ENCODE measurements at regions not wholly inside any gene's neighbourhood (a gene's known extent, or its start where the extent isn't known, plus 50 kb on each side); places are given as distances from the start of the nearest gene placed in this dataset. TPM values are rescaled to one million over a fixed set of nuclear protein-coding genes. Genes with fewer than 3 reads are reported as not detected.

- no peaks in the 10 kb centered on the region for H3K79me2 ChIP-seq (replicated peaks; ENCODE audit: insufficient read depth)
- H3F3A ChIP-seq (replicated peaks; ENCODE audit: low read depth), result no peaks in the 10 kb centered on the region
- no peaks in the 10 kb centered on the region for H3K4me1 ChIP-seq (ENCODE audit: insufficient read depth)
- H3K36me3 Mint-ChIP-seq (ENCODE audit: low read depth), result no peaks in the 10 kb centered on the region
- H3K27me3 Mint-ChIP-seq (ENCODE audit: insufficient read depth, low read depth, poor library complexity), result no peaks in the 10 kb centered on the region
- H3K27me3 ChIP-seq (ENCODE audit: insufficient read depth), result no peaks in the 10 kb centered on the region
- H3K9me3 Mint-ChIP-seq, result peaks cover 7% of the 10 kb centered on the region; the same call in 1 of the 3 replicates
- no peak overlapping the region for H3K27ac ChIP-seq (ENCODE audit: low read depth)
- DNase-seq (ENCODE audit: low spot score), result no peak
- H3K4me3 ChIP-seq, result no peak overlapping the region
- no peak for ATAC-seq
- H3K4me3 Mint-ChIP-seq, result no peak overlapping the region
- no peak overlapping the region for H2AFZ ChIP-seq
- H3K9me2 ChIP-seq (ENCODE audit: insufficient read depth), result no peaks in the 10 kb centered on the region
- H3K36me3 ChIP-seq (ENCODE audit: insufficient read depth), result no peaks in the 10 kb centered on the region
- H3K27ac Mint-ChIP-seq, result no peak overlapping the region
- TF ChIP-seq STAT1 (IDR thresholded peaks at IDR 0.05; ENCODE audit: unreplicated experiment), result no peak
- no peak for TF ChIP-seq ZNF331 (CRISPR knock-in tag; IDR thresholded peaks at IDR 0.05; ENCODE audit: low read depth)
- TF ChIP-seq EZH2 (IDR thresholded peaks at IDR 0.05; ENCODE audit: low read depth, unreplicated experiment), result no peak
- TF ChIP-seq CTCF (conservative IDR thresholded peaks at IDR 0.05; ENCODE audit: low read depth in 2 of 2), result no peak
- no peaks in the 10 kb centered on the region for H4K20me1 ChIP-seq (replicated peaks; ENCODE audit: insufficient read depth)
- H3K4me2 ChIP-seq, result no peak overlapping the region
- no peaks in the 10 kb centered on the region for H3K4me1 Mint-ChIP-seq
These were observed 54.4 kb upstream of the NEGR1 start for GRCh38 chr1:72336776-72337175.

Small RNA genes in the stretch of these regions (small RNA-seq; reads per million reads assigned to genes)
- gene RN7SKP19 (ENCODE audit: low replicate concordance) (not detected), gene RNA5SP50 (ENCODE audit: low replicate concordance) (0.40 reads per million, percentile 25 among the genes with 10 or more reads in this experiment), gene RNU4ATAC8P (ENCODE audit: low replicate concordance) (not detected), gene RNU6-1246P (ENCODE audit: low replicate concordance) (not detected)

All from GM23338 (cell line).